ENCODE measurements at regions not wholly inside any gene's neighbourhood (a gene's known extent, or its start where the extent isn't known, plus 50 kb on each side); places are given as distances from the start of the nearest gene placed in this dataset.
A peak's percentile ranks its signal among the peaks of the same experiment; 100 is the strongest.

DNA sequence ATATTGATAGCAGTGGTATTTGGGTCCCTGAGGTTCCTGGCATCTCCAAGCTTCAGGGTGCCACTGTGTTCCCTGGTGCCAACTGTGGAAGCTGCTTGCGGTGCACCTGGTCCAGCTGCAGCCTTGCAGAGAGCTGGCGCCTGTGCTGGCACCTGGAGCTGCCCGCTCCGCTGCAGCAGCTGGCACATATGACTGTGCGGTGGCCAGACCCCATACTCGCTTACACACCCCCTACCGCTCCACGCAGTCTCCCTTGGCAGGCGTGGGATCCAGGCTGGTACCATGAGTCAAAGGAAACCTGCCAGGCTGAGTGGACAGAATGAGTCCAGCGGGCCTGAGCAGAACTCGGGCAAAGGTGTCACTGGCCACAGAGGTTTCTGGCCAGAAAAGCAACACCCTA lies 89.9 kb upstream of the JAZF1 start:
- no peak for DNase-seq (ENCODE audit: low read depth)
- no peak overlapping the region for H3K4me3 ChIP-seq (ENCODE audit: low read length)
- TF ChIP-seq, protein P1, sequence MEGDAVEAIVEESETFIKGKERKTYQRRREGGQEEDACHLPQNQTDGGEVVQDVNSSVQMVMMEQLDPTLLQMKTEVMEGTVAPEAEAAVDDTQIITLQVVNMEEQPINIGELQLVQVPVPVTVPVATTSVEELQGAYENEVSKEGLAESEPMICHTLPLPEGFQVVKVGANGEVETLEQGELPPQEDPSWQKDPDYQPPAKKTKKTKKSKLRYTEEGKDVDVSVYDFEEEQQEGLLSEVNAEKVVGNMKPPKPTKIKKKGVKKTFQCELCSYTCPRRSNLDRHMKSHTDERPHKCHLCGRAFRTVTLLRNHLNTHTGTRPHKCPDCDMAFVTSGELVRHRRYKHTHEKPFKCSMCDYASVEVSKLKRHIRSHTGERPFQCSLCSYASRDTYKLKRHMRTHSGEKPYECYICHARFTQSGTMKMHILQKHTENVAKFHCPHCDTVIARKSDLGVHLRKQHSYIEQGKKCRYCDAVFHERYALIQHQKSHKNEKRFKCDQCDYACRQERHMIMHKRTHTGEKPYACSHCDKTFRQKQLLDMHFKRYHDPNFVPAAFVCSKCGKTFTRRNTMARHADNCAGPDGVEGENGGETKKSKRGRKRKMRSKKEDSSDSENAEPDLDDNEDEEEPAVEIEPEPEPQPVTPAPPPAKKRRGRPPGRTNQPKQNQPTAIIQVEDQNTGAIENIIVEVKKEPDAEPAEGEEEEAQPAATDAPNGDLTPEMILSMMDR (conservative IDR thresholded peaks at IDR 0.05; ENCODE audit: low read depth, low read length) = no peak

- H3K4me3 ChIP-seq (ENCODE audit: low read length) = peak overlapping the region; percentile 8
- TF ChIP-seq, protein P1 (conservative IDR thresholded peaks at IDR 0.05; ENCODE audit: low read depth, low read length) = peak; percentile 87
- DNase-seq (ENCODE audit: low read depth) = no peak
These were observed 91.9 kb upstream of the JAZF1 start for GRCh38 chr7:28272461-28272877.

DNA sequence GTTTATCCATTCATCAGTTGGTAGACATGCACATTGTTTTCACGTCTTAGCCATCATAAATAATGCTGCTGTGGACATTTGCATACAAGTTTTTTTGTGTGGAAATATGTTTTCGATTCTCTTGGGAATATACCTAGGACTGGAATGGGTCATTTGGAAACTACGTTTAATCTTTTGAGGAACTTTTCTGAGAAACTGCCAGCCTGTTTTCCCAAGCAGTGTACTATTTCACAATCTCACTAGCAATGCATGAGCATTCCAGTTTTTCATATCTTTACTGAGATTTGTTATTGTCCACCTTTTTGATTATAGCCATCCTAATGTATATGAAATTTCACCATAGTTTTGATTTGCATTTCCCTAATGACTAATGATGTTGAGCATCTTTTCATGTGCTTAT lies 95.7 kb upstream of the JAZF1 start:
- no peak for DNase-seq (ENCODE audit: low read depth)
- TF ChIP-seq, protein P1 (conservative IDR thresholded peaks at IDR 0.05; ENCODE audit: low read depth, low read length) = no peak

GRCh38 chr7:28277364-28277763 lies 96.8 kb upstream of the JAZF1 start:
- TF ChIP-seq, protein P1 (conservative IDR thresholded peaks at IDR 0.05; ENCODE audit: low read depth, low read length) = no peak
- no peak overlapping the region for H3K4me3 ChIP-seq (ENCODE audit: low read length)
- no peak for DNase-seq (ENCODE audit: low read depth)

More for the DNA sequence above, 95.7 kb upstream of the JAZF1 start:
- no peak overlapping the region for H3K4me3 ChIP-seq (ENCODE audit: low read length)

DNA sequence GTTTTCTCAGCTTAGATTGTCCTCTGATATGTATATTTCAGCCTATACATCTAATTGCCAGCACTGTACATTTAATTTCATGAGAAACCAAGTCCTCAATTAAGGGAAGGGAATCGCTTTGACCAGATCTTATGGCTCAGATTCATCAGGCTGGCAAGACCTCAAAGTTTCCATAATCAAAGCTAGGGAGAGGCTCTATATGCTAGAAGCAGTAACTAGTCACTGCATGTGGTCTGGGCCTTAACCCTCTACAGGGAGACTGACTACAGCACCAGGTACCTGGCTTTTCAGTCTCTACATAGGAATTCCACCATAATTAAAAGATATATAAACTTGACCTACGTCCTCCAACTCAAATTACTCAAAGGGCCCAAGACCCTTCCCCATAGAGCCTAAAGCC lies 97.4 kb upstream of the JAZF1 start:
- H3K4me3 ChIP-seq (ENCODE audit: low read length) = no peak overlapping the region
- TF ChIP-seq, protein P1 (conservative IDR thresholded peaks at IDR 0.05; ENCODE audit: low read depth, low read length) = no peak
- DNase-seq (ENCODE audit: low read depth) = no peak

- TF ChIP-seq, protein P1 (conservative IDR thresholded peaks at IDR 0.05; ENCODE audit: low read depth, low read length) = no peak
- DNase-seq (ENCODE audit: low read depth) = peak; percentile 77
- H3K4me3 ChIP-seq (ENCODE audit: low read length) = no peak overlapping the region
These were observed 99.9 kb upstream of the JAZF1 start for GRCh38 chr7:28280516-28280915.

GRCh38 chr7:28290496-28290895 lies 109.9 kb upstream of the JAZF1 start:
- no peak overlapping the region for H3K4me3 ChIP-seq (ENCODE audit: low read length)
- TF ChIP-seq, protein P1 (conservative IDR thresholded peaks at IDR 0.05; ENCODE audit: low read depth, low read length) = no peak
- DNase-seq (ENCODE audit: low read depth) = no peak

Data from retinal pigment epithelial cell (primary cell).